ENCODE measurements at regions not wholly inside any gene's neighbourhood (a gene's known extent, or its start where the extent isn't known, plus 50 kb on each side); places are given as distances from the start of the nearest gene placed in this dataset.

- Histone ChIP-seq H3K36me3 (ENCODE audit: control insufficient read depth in 2 of 2, insufficient read depth in 1 of 2, low read length in 2 of 2) (no peaks in the 10 kb centered on the region), H3K4me1 (ENCODE audit: control insufficient read depth, insufficient read depth, low read length) (peaks cover 10% of the 10 kb centered on the region), H3K27ac (ENCODE audit: extremely low read depth, low read depth, low read length) (no peak overlapping the region; the same call in 1 of the 2 replicates), H3K4me3 (ENCODE audit: low read depth, low read length) (no peak overlapping the region), H3K9me3 (ENCODE audit: control insufficient read depth, insufficient read depth, low read depth, low read length) (no peaks in the 10 kb centered on the region)
- ChIA-PET CTCF (interaction anchor here (0.9 kb wide), 1 partner anchor 266 kb away, joined by 3 read pairs; no protein-coding TSS in a partner anchor), POLR2A (interaction anchor here (0.6 to 1.0 kb wide), 2 partner anchors 88 to 105 kb away, joined by 4 to 6 read pairs; no protein-coding TSS in a partner anchor)
- TF ChIP-seq ZNF335 (tag by site-specific recombination; conservative IDR thresholded peaks at IDR 0.05): peak; percentile 66
- TF ChIP-seq BCL6B (tag by site-specific recombination; IDR thresholded peaks at IDR 0.05): peak; percentile 97
- TF ChIP-seq ZNF23 (tag by site-specific recombination; IDR thresholded peaks at IDR 0.05; ENCODE audit: borderline replicate concordance): no peak
- TF ChIP-seq ZNF449 (tag by site-specific recombination; IDR thresholded peaks at IDR 0.05): no peak
- peak; percentile 76 for TF ChIP-seq TRIM28 (IDR thresholded peaks at IDR 0.05; ENCODE audit: borderline replicate concordance, low read length)
- no peak for TF ChIP-seq KLF16 (tag by site-specific recombination; IDR thresholded peaks at IDR 0.05)
- peak; percentile 87 for TF ChIP-seq ZBTB17 (tag by site-specific recombination; IDR thresholded peaks at IDR 0.05)
- no peak for TF ChIP-seq SCRT1 (tag by site-specific recombination; IDR thresholded peaks at IDR 0.05; ENCODE audit: borderline replicate concordance)
- 0 out of 2 replicates have a peak, but pooled peaks have one; percentile 8 for TF ChIP-seq ZNF76 (tag by site-specific recombination; IDR thresholded peaks at IDR 0.05; ENCODE audit: borderline replicate concordance, low read depth)
- TF ChIP-seq ZFP37 (tag by site-specific recombination; IDR thresholded peaks at IDR 0.05): no peak
- peak; percentile 56 for TF ChIP-seq ZNF692 (tag by site-specific recombination; IDR thresholded peaks at IDR 0.05)
- no peak for TF ChIP-seq ZNF416 (tag by site-specific recombination; IDR thresholded peaks at IDR 0.05)
- TF ChIP-seq ZNF223 (tag by site-specific recombination; IDR thresholded peaks at IDR 0.05): no peak
- TF ChIP-seq ZEB2 (tag by site-specific recombination; IDR thresholded peaks at IDR 0.05): peak; percentile 89
- TF ChIP-seq ZBTB6 (tag by site-specific recombination; IDR thresholded peaks at IDR 0.05): no peak
- TF ChIP-seq ZNF629 (tag by site-specific recombination; IDR thresholded peaks at IDR 0.05): peak; percentile 91
- peak; percentile 72 for TF ChIP-seq SP7 (tag by site-specific recombination; IDR thresholded peaks at IDR 0.05)
- no peak for TF ChIP-seq ZNF423 (tag by site-specific recombination; IDR thresholded peaks at IDR 0.05)
- TF ChIP-seq HOXA7 (CRISPR knock-in tag; IDR thresholded peaks at IDR 0.05; ENCODE audit: borderline replicate concordance): no peak
- no peak for TF ChIP-seq PRDM1 (tag by site-specific recombination; IDR thresholded peaks at IDR 0.05)
- TF ChIP-seq ZNF37A (tag by site-specific recombination; IDR thresholded peaks at IDR 0.05): no peak
- TF ChIP-seq KLF8 (tag by site-specific recombination; IDR thresholded peaks at IDR 0.05): peak; percentile 41; the same call in 1 of the 2 replicates
- TF ChIP-seq WT1 (tag by site-specific recombination; IDR thresholded peaks at IDR 0.05): peak; percentile 30; the same call in 1 of the 2 replicates
- no peak for TF ChIP-seq ZNF560 (tag by site-specific recombination; IDR thresholded peaks at IDR 0.05; ENCODE audit: borderline replicate concordance)
- TF ChIP-seq MYNN (tag by site-specific recombination; IDR thresholded peaks at IDR 0.05; ENCODE audit: borderline replicate concordance): no peak
- TF ChIP-seq ZBTB8A (tag by site-specific recombination; IDR thresholded peaks at IDR 0.05): no peak
- TF ChIP-seq ZNF398 (tag by site-specific recombination; IDR thresholded peaks at IDR 0.05): peak; percentile 42; the same call in 1 of the 2 replicates
- TF ChIP-seq MEIS1 (CRISPR knock-in tag; IDR thresholded peaks at IDR 0.05; ENCODE audit: borderline replicate concordance): no peak
- TF ChIP-seq ZNF585B (tag by site-specific recombination; IDR thresholded peaks at IDR 0.05): no peak
- TF ChIP-seq ZNF341 (tag by site-specific recombination; IDR thresholded peaks at IDR 0.05; ENCODE audit: low read depth): 0 out of 2 replicates have a peak, but pooled peaks have one; percentile 32
- TF ChIP-seq HOXD13 (CRISPR knock-in tag; IDR thresholded peaks at IDR 0.05; ENCODE audit: borderline replicate concordance): no peak
- 0 out of 2 replicates have a peak, but pooled peaks have one; percentile 9 for TF ChIP-seq ZNF391 (tag by site-specific recombination; IDR thresholded peaks at IDR 0.05; ENCODE audit: borderline replicate concordance, low read depth)
- TF ChIP-seq ZBTB20 (tag by site-specific recombination; IDR thresholded peaks at IDR 0.05): no peak
- TF ChIP-seq ZNF626 (tag by site-specific recombination; IDR thresholded peaks at IDR 0.05): no peak
These were observed 106.2 kb upstream of the RAPGEF2 start for GRCh38 chr4:158996669-158997074.
